Spinal cord (tissue), 9 donors: ENCODE measurements at regions not wholly inside any gene's neighbourhood (a gene's known extent, or its start where the extent isn't known, plus 50 kb on each side); places are given as distances from the start of the nearest gene placed in this dataset.
A peak's percentile ranks its signal among the peaks of the same experiment; 100 is the strongest.
"Not testable (repeated sequence)": the region's sequence is repeated elsewhere in the genome, so short reads cannot be mapped to it uniquely, and the experiment has no call there.

Experiments used
- DNase-seq, 6 donors: peaks; one replicate each; pipeline versions ENCODE4 v3.0.0 to v3.0.0-alpha.2; 2013 to 2015; ENCODE audit warnings: low spot score in 6 of 6, low read depth in 4 of 6
- H3K27ac ChIP-seq: one replicate; pipeline ENCODE4 v1.5.1; 2013; ENCODE audit warnings: low read depth, low read length, control low read depth
- H3K27me3 ChIP-seq: one replicate; pipeline ENCODE4 v1.6.1; 2013; ENCODE audit warnings: low read length; ENCODE audit not compliant: control insufficient read depth, insufficient read depth
- H3K36me3 ChIP-seq: one replicate; pipeline ENCODE4 v1.6.1; 2013; ENCODE audit warnings: low read length; ENCODE audit not compliant: control insufficient read depth, insufficient read depth
- H3K4me1 ChIP-seq: one replicate; pipeline ENCODE4 v1.6.1; 2013; ENCODE audit warnings: low read length; ENCODE audit not compliant: control insufficient read depth, insufficient read depth
- H3K4me3 ChIP-seq: one replicate; pipeline ENCODE4 v1.5.1; 2013; ENCODE audit warnings: low read depth, low read length, control low read depth
- H3K9me3 ChIP-seq: one replicate; pipeline ENCODE4 v1.6.1; 2013; ENCODE audit warnings: low read length; ENCODE audit not compliant: control insufficient read depth, insufficient read depth
- WGBS: methylation state at CpG from one replicate; pipeline ENCODE4 v1.1.5; 2013; ENCODE audit warnings: missing lambda C conversion rate; ENCODE audit not compliant: insufficient coverage; 5-methylcytosine and 5-hydroxymethylcytosine counted together
- donor health status: healthy.

DNA sequence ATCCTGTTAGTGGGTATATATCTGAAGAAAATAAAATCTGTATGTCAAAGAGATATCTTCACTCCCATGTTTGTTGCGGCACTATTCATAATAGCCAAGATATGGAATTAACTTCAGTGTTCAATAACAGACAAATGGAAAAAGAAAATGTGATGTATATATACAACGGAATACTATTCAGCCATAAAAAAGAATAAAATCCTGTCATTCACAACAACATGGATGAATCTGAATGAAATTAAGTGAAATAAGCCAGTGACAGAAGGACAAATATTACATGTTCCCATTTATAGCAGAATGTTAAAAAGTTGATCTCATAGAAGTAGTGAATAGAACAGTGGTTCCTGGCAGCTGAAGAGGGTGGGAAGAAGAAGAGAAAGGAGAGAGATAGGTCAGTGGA lies 239.1 kb upstream of the RUNX1 start:
- H3K4me1 ChIP-seq = no peaks in the 10 kb centered on the region
- H3K27me3 ChIP-seq = no peaks in the 10 kb centered on the region

GRCh38 chr21:35284199-35284598 lies 235.1 kb upstream of the RUNX1 start:
- Histone ChIP-seq H3K36me3 (no peaks in the 10 kb centered on the region), H3K4me3 (no peak overlapping the region), H3K27me3 (no peaks in the 10 kb centered on the region), H3K9me3 (peaks cover 5% of the 10 kb centered on the region), H3K4me1 (no peaks in the 10 kb centered on the region), H3K27ac (no peak overlapping the region)
- peak in 1 of 6 donors; percentile 3 for DNase-seq
- 54% methylated on average over 6 of the region's 6 CpGs for WGBS

More for the DNA sequence above, 239.1 kb upstream of the RUNX1 start:
- no CpG with 5 or more reads among the region's 2 CpGs for WGBS
- Histone ChIP-seq H3K36me3 (no peaks in the 10 kb centered on the region), H3K9me3 (peaks cover 5% of the 10 kb centered on the region), H3K27ac (no peak overlapping the region), H3K4me3 (no peak overlapping the region)
- no peak for DNase-seq

DNA sequence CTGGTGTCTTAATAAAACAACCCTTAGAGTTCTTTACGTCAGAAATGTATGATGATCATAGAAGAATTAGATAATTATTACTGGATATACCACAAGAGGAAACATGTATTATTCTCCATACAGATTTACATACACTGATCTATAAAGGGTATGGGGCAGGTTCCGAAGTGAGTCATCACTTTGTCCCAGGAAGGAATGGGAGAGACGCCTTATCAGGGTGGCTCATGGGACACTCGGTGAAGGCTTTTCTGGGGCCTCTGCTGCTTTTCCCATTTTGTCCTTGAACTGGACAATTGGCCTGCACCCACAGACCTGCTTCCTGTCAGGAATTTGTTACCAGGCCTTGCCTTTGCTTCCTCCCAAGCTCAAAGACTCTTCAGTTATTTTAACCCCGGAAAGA lies 233.8 kb upstream of the RUNX1 start:
- Histone ChIP-seq H3K27ac (no peak overlapping the region), H3K27me3 (no peaks in the 10 kb centered on the region), H3K9me3 (peaks cover 5% of the 10 kb centered on the region), H3K4me3 (no peak overlapping the region), H3K4me1 (no peaks in the 10 kb centered on the region), H3K36me3 (no peaks in the 10 kb centered on the region)
- WGBS = 88% methylated on average over 2 of the region's 5 CpGs
- DNase-seq = no peak

- no peak for DNase-seq
- Histone ChIP-seq H3K4me3 (no peak overlapping the region), H3K4me1 (no peaks in the 10 kb centered on the region), H3K27me3 (no peaks in the 10 kb centered on the region), H3K36me3 (no peaks in the 10 kb centered on the region), H3K27ac (no peak overlapping the region), H3K9me3 (no peaks in the 10 kb centered on the region)
- WGBS = 76% methylated on average over 3 of the region's 3 CpGs
Observed at GRCh38 chr21:35281956-35282355, 232.9 kb upstream of the RUNX1 start.

DNA sequence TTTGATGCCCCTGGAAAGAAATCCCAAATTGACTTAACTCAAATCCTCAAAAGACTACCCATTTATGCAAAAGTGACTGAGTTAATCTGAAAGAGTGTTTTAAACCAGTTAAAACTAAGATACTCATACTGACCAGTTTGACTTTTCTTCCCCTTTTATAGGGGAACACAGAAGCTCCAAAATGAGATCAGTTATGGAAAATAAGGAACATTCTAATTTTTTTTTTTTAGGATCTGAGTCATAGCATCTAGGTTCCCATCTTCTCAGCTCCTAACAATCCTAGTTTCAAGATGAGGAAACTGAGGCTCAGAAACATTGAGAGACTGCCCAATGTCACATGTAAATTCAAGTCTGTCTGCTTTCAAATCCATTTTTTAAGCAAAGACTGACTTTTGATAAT lies 231.1 kb upstream of the RUNX1 start:
- Histone ChIP-seq H3K36me3 (no peaks in the 10 kb centered on the region), H3K4me3 (no peak overlapping the region), H3K27me3 (no peaks in the 10 kb centered on the region), H3K9me3 (no peaks in the 10 kb centered on the region), H3K27ac (no peak overlapping the region), H3K4me1 (no peaks in the 10 kb centered on the region)
- DNase-seq = no peak

- no peak overlapping the region for H3K27ac ChIP-seq
- no peaks in the 10 kb centered on the region for H3K9me3 ChIP-seq
- H3K4me1 ChIP-seq = no peaks in the 10 kb centered on the region
- DNase-seq = peak in 1 of 6 donors; percentile 31
- no peak overlapping the region for H3K4me3 ChIP-seq
- H3K36me3 ChIP-seq = no peaks in the 10 kb centered on the region
- no CpG with 5 or more reads among the region's 3 CpGs for WGBS
- H3K27me3 ChIP-seq = no peaks in the 10 kb centered on the region
Observed at GRCh38 chr21:35275776-35276175, 226.7 kb upstream of the RUNX1 start.

GRCh38 chr21:35274923-35275322 lies 225.8 kb upstream of the RUNX1 start:
- Histone ChIP-seq H3K4me3 (no peak overlapping the region), H3K4me1 (no peaks in the 10 kb centered on the region), H3K9me3 (no peaks in the 10 kb centered on the region), H3K36me3 (no peaks in the 10 kb centered on the region), H3K27me3 (no peaks in the 10 kb centered on the region), H3K27ac (no peak overlapping the region)
- DNase-seq = no peak
- WGBS = 86% methylated on average over 5 of the region's 7 CpGs

DNA sequence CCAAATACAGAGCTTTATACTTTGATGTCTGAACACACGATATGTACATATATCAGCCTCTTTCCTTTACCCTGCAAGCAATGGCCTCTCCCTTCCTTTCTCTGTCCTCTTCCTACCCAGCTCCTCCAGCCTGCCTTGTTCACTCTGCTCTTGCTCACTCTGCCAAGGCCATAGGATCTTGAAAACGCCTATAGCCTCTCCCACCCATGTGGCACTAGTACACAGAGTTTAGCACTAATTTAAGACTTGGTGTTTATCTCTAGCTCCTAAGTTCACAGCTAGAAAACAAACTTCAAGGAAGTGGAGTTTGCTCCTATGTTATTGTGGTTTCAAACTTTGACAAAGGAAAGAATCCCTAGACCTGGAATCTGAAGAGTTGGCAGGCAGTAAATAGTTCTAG lies 225.0 kb upstream of the RUNX1 start:
- no peaks in the 10 kb centered on the region for H3K36me3 ChIP-seq
- H3K9me3 ChIP-seq = no peaks in the 10 kb centered on the region
- H3K4me1 ChIP-seq = no peaks in the 10 kb centered on the region
- WGBS = 95% methylated on average over 1 of the region's 2 CpGs
- H3K27ac ChIP-seq = no peak overlapping the region
- no peak for DNase-seq
- no peaks in the 10 kb centered on the region for H3K27me3 ChIP-seq
- H3K4me3 ChIP-seq = no peak overlapping the region

GRCh38 chr21:35273333-35273732 lies 224.2 kb upstream of the RUNX1 start:
- Histone ChIP-seq H3K4me1 (no peaks in the 10 kb centered on the region), H3K4me3 (no peak overlapping the region), H3K36me3 (no peaks in the 10 kb centered on the region), H3K9me3 (no peaks in the 10 kb centered on the region), H3K27ac (no peak overlapping the region), H3K27me3 (no peaks in the 10 kb centered on the region)
- DNase-seq = no peak
- 50% methylated on average over 3 of the region's 3 CpGs for WGBS

GRCh38 chr21:35271344-35272118 lies 222.4 kb upstream of the RUNX1 start:
- no CpG with 5 or more reads among the region's 4 CpGs for WGBS
- H3K27ac ChIP-seq, H3K9me3 ChIP-seq, H3K4me3 ChIP-seq, H3K27me3 ChIP-seq, H3K4me1 ChIP-seq, H3K36me3 ChIP-seq, DNase-seq: not testable (repeated sequence)
